SK-N-MC (cell line): ENCODE measurements at regions not wholly inside any gene's neighbourhood (a gene's known extent, or its start where the extent isn't known, plus 50 kb on each side); places are given as distances from the start of the nearest gene placed in this dataset.

Experiments
- DNase-seq: peaks from one replicate; pipeline ENCODE4 v3.0.0-alpha.2; 2011; ENCODE audit warnings: low read depth, low spot score
- H3K27ac ChIP-seq: fragments of 200-600 bp; sonication (generic); 2 replicates; pipeline ENCODE4 v1.5.1; 2016; ENCODE audit warnings: mixed run types
- H3K36me3 ChIP-seq: fragments of 200-600 bp; sonication (generic); 2 replicates; pipeline ENCODE4 v1.6.1; 2017; ENCODE audit warnings: antibody characterized with exemption, low read length, mixed read lengths; ENCODE audit not compliant: insufficient read depth
- H3K4me3 ChIP-seq: fragments of 200-600 bp; sonication (generic); 2 replicates; pipeline ENCODE4 v1.5.1; 2016
- H3K9ac ChIP-seq: fragments of 200-600 bp; sonication (generic); 2 replicates; pipeline ENCODE4 v1.8.0; 2017; ENCODE audit warnings: mixed run types, mixed read lengths; ENCODE audit not compliant: insufficient read length
- H3K9me3 ChIP-seq: fragments of 200-600 bp; sonication (generic); 2 replicates; pipeline ENCODE4 v1.6.1; 2017; ENCODE audit warnings: low read depth, mild to moderate bottlenecking, antibody characterized with exemption, low read length, moderate library complexity, mixed read lengths
- EZH2 ChIP-seq: fragments of 200-600 bp; sonication (generic); IDR thresholded peaks from one replicate; pipeline ENCODE4 v1.6.1; 2017; ENCODE audit warnings: antibody characterized with exemption
- FOXP2 ChIP-seq: optimal IDR thresholded peaks from 2 replicates; pipeline ENCODE3; 2011; ENCODE audit warnings: mild to moderate bottlenecking, moderate library complexity; ENCODE audit not compliant: insufficient read depth; ENCODE audit errors: extremely low read length, control extremely low read depth
- POLR2AphosphoS5 ChIP-seq: IDR thresholded peaks from 2 replicates; pipeline ENCODE4 v1.6.1; 2012; ENCODE audit warnings: mild to moderate bottlenecking, low read depth, low read length, borderline replicate concordance

GRCh38 chr10:1807196-1807595 lies 69.9 kb upstream of the ADARB2 start:
- DNase-seq, result no peak
- no peaks in the 10 kb centered on the region for H3K9me3 ChIP-seq
- H3K27ac ChIP-seq, result no peak overlapping the region
- TF ChIP-seq FOXP2 (no peak), EZH2 (no peak), POLR2AphosphoS5 (no peak)
- H3K36me3 ChIP-seq, result no peaks in the 10 kb centered on the region
- H3K9ac ChIP-seq, result no peak overlapping the region
- no peak overlapping the region for H3K4me3 ChIP-seq

DNA sequence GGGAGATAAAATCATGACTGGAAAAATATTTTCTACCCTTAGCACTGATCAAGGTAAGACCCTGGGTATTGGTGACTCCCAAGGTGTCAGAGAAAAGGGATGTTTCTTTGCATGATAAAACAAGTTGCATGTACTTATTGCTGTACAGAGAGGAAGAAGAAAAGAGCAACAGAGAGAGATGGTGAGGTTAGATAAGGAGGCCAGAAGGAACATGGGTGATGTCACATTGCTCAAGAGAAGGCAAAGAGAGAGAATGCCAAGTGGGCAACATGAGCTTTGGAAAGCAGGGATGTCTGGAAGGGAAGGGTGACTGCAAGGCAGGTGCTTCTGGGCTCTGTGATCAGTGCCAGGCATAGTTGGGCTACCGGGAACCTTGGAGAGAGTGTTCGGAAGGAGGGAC lies 65.1 kb upstream of the ADARB2 start:
- TF ChIP-seq FOXP2 (no peak), POLR2AphosphoS5 (no peak), EZH2 (no peak)
- no peak overlapping the region for H3K9ac ChIP-seq

DNA sequence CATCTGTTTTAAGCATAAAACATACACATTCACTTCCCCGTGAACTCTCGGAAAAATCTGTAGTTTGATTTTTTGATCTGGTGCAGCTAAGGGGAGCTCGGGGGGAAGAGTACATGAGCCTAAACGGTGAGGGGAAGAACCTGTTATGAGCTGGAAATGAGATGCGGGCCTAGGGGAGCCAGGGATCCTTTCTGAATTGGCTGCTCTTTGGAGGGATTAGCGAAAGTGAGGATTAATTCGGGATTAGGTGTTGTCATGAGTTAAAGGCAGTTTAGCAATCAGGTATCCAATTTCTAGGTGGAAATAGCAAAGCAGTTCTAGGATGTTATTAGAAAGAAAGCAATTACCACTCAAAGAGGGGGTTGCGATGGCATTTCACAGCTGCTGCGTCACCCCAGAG lies 51.1 kb upstream of the ADARB2 start:
- no peak for DNase-seq
- no peak overlapping the region for H3K4me3 ChIP-seq
- no peaks in the 10 kb centered on the region for H3K9me3 ChIP-seq
- TF ChIP-seq FOXP2 (no peak), POLR2AphosphoS5 (no peak), EZH2 (no peak)
- no peak overlapping the region for H3K27ac ChIP-seq
- no peak overlapping the region for H3K9ac ChIP-seq
- no peaks in the 10 kb centered on the region for H3K36me3 ChIP-seq

More for the DNA sequence above, 65.1 kb upstream of the ADARB2 start:
- no peak for DNase-seq
- H3K4me3 ChIP-seq, result no peak overlapping the region
- no peaks in the 10 kb centered on the region for H3K9me3 ChIP-seq
- no peak overlapping the region for H3K27ac ChIP-seq
- no peaks in the 10 kb centered on the region for H3K36me3 ChIP-seq
